ENCODE measurements at regions not wholly inside any gene's neighbourhood (a gene's known extent, or its start where the extent isn't known, plus 50 kb on each side); places are given as distances from the start of the nearest gene placed in this dataset.

DNA sequence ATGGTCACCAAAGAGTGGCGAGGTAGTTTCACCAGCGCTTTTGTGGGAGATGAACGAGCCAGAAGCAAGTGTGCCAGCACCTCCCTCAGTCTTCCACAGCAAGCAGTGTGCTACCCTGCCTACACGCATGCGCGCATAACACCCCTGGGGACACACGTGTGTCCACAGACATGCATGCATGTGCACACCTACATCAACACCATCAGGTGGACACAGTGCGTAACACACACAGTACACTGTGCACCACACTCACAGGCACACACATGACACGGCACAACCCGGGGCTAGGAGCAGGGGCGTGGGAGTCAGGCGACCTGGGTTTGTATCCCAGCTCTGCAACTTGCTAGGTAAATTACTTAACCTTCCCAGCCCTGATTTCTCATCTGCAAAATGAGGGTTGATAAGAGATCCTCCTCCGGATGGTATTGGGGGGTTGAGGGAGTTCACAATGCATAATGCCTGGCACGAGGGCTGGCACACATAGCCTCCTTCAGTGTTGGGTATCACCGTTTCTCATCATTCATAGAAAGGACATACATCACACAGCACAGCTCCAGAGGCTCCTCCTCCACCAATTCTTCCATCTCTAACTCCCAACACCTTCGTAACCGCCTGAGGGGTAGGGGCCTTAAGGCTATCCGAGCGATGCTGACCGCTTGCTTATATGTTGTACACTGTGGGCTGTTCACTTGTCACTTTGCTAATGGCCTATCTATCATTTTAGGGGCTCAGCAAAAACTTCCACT, 174.9 kb downstream of the SMAD6 start:
- Histone ChIP-seq H3K4me1 (ENCODE audit: control insufficient read depth, insufficient read depth, low read length, poor library complexity, severe bottlenecking) (no peaks in the 10 kb centered on the region), H3K27ac (ENCODE audit: insufficient read depth, low read length, poor library complexity, severe bottlenecking) (no peak overlapping the region), H3K4me3 (ENCODE audit: insufficient read depth, low read depth, low read length, poor library complexity, severe bottlenecking) (no peak overlapping the region), H3K36me3 (ENCODE audit: control insufficient read depth, insufficient read depth, low read length) (no peaks in the 10 kb centered on the region), H3K9me3 (ENCODE audit: control insufficient read depth, low read length) (no peaks in the 10 kb centered on the region), H3K27me3 (replicated peaks; ENCODE audit: control insufficient read depth, insufficient read depth, low read length, poor library complexity, severe bottlenecking) (no peaks in the 10 kb centered on the region)
- no peak for DNase-seq

DNA sequence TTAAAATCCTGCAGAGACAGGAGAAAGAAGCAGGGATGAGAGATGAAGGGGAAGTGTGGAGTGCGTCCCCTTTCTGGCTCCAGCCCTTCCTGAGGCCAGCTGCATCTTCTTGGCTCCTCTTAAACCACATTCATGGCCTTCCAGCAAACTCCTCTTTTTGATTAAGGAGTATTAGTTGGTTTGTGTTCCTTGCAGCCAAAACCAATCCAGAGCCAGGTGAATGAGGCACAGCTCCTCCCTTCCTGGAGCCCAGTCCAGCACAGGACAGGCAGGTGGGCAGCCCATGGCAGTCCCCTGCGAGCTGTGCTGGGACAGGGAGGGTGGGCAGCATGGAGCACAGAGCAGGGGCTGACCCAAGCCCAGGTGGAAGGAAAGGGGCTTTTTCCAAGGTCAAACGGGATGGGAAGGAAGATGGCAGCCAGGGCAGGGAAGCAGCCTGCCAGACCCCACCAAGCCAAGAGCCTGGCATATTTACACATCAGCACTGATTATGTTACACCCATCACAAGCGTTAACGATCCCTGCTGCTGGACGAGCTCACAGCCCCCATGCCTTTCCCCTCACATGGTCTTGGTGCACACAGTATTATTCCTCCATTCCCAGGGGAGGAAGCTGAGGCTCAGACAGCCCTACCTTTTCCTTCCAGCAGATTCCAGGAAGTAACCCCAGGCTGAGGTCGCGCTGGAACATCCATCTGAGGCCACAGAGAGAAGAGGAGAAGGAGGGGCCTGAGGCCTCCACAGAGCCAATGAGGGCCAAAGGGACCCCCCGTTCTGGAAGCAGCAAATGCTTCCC, 175.6 kb downstream of the SMAD6 start:
- H3K36me3 ChIP-seq (ENCODE audit: control insufficient read depth, insufficient read depth, low read length) = no peaks in the 10 kb centered on the region
- no peak for DNase-seq
- H3K27ac ChIP-seq (ENCODE audit: insufficient read depth, low read length, poor library complexity, severe bottlenecking) = no peak overlapping the region
- H3K27me3 ChIP-seq (replicated peaks; ENCODE audit: control insufficient read depth, insufficient read depth, low read length, poor library complexity, severe bottlenecking) = no peaks in the 10 kb centered on the region
- H3K4me3 ChIP-seq (ENCODE audit: insufficient read depth, low read depth, low read length, poor library complexity, severe bottlenecking) = no peak overlapping the region
- no peaks in the 10 kb centered on the region for H3K9me3 ChIP-seq (ENCODE audit: control insufficient read depth, low read length)
- H3K4me1 ChIP-seq (ENCODE audit: control insufficient read depth, insufficient read depth, low read length, poor library complexity, severe bottlenecking) = no peaks in the 10 kb centered on the region

DNA sequence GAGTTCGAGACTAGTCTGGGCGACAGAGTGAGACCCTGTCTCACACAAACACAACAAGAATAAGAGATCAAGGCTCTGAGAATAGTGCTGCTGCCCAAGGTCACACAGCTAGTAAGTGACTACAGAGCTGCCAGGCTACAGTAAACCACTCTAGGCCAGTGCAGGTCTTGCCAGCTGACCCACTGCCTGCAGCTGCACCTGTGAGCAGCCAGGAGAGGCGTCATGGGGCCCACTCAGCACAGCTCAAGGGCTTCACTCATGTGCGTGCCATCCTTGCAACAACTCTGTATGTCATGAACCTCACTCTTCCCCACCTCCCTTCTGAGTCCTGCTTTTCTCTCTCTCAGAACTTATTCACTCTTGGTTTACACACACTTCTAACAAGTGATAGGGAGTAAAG, 176.7 kb downstream of the SMAD6 start:
- no peak overlapping the region for H3K27ac ChIP-seq (ENCODE audit: insufficient read depth, low read length, poor library complexity, severe bottlenecking)
- no peaks in the 10 kb centered on the region for H3K4me1 ChIP-seq (ENCODE audit: control insufficient read depth, insufficient read depth, low read length, poor library complexity, severe bottlenecking)
- H3K9me3 ChIP-seq (ENCODE audit: control insufficient read depth, low read length) = no peaks in the 10 kb centered on the region
- H3K4me3 ChIP-seq (ENCODE audit: insufficient read depth, low read depth, low read length, poor library complexity, severe bottlenecking) = no peak overlapping the region
- no peaks in the 10 kb centered on the region for H3K27me3 ChIP-seq (replicated peaks; ENCODE audit: control insufficient read depth, insufficient read depth, low read length, poor library complexity, severe bottlenecking)
- no peak for DNase-seq
- H3K36me3 ChIP-seq (ENCODE audit: control insufficient read depth, insufficient read depth, low read length) = no peaks in the 10 kb centered on the region

DNA sequence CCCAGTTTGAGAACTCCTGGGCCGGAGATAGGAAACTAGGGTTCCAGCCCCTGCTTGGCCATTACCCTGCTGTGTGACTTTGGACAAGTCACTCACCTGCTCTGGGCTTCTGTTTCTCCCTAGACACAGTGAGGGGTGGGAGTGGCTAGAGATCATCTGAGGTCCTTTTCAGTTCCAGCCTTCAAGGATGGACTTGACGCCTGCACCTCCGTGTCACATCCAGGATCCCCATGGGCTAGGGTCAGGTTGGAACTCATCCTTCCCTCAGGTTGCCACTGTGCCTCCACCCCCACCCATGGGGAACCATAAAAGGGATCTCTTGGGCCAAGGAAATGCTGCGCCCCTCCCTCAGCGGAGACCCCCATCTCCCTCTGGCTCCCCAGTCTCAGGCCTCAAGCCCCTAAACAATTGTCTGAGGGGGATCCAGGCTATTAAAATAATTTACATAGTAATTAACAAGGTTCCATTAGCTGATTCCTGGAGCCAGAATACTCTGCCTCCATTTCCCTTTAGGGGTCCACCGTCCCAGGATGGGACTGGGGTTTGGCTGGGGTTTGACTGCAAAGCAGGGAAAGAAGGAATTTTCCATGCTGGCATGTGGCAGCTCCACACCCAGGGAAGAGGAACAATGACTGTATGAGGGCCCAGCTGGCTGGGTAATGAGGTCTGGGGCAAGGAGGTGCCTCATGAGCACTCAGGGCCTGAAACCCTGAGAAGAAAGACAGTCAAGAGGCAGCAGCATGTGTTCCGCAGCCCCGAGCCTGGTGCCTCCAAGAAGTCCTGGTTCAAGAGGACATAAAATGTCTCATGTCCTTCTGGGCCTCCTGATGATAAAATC, 177.7 kb downstream of the SMAD6 start:
- H3K4me1 ChIP-seq (ENCODE audit: control insufficient read depth, insufficient read depth, low read length, poor library complexity, severe bottlenecking) = no peaks in the 10 kb centered on the region
- H3K36me3 ChIP-seq (ENCODE audit: control insufficient read depth, insufficient read depth, low read length) = no peaks in the 10 kb centered on the region
- H3K9me3 ChIP-seq (ENCODE audit: control insufficient read depth, low read length) = no peaks in the 10 kb centered on the region
- no peak overlapping the region for H3K4me3 ChIP-seq (ENCODE audit: insufficient read depth, low read depth, low read length, poor library complexity, severe bottlenecking)
- DNase-seq = no peak
- no peak overlapping the region for H3K27ac ChIP-seq (ENCODE audit: insufficient read depth, low read length, poor library complexity, severe bottlenecking)
- no peaks in the 10 kb centered on the region for H3K27me3 ChIP-seq (replicated peaks; ENCODE audit: control insufficient read depth, insufficient read depth, low read length, poor library complexity, severe bottlenecking)

DNA sequence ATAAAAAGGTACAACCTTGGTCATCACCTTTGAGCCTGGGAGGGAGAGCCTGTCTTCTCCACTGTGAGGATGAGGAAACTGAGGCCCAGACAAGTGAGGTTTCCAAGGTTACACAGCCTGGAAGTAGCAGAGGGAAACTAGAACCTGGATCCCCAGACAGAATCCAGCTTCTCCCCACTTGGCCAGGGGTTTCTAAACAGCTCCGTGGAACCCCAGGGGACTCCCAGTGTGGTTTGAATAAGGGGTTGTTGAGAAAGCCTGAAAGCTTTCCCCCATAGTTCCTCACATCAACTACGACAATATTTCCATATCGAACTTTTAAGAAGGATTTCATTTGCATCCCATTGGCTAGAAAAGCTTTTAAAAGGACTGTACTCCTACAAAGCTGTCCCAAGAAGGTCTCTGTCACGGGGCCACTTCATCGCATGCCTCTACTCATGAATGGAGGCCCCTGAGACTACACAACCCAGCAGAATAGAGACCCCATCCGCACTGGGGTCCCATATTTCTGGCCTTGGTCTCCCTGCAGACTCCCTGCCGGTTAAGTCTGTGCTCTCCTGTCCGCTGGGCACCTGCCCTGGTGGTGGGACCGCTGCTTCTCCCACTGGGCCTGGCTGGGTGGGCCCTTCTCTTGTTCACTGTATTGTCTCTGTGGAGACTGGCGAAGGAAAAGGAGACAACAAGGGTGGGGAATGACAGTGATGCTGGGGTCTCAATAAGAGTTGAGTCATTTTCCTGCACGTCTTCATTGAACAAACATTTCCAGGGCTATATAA, 178.5 kb downstream of the SMAD6 start:
- Histone ChIP-seq H3K4me3 (ENCODE audit: insufficient read depth, low read depth, low read length, poor library complexity, severe bottlenecking) (no peak overlapping the region), H3K4me1 (ENCODE audit: control insufficient read depth, insufficient read depth, low read length, poor library complexity, severe bottlenecking) (no peaks in the 10 kb centered on the region), H3K27ac (ENCODE audit: insufficient read depth, low read length, poor library complexity, severe bottlenecking) (no peak overlapping the region), H3K9me3 (ENCODE audit: control insufficient read depth, low read length) (no peaks in the 10 kb centered on the region), H3K36me3 (ENCODE audit: control insufficient read depth, insufficient read depth, low read length) (no peaks in the 10 kb centered on the region), H3K27me3 (replicated peaks; ENCODE audit: control insufficient read depth, insufficient read depth, low read length, poor library complexity, severe bottlenecking) (no peaks in the 10 kb centered on the region)
- no peak for DNase-seq

DNA sequence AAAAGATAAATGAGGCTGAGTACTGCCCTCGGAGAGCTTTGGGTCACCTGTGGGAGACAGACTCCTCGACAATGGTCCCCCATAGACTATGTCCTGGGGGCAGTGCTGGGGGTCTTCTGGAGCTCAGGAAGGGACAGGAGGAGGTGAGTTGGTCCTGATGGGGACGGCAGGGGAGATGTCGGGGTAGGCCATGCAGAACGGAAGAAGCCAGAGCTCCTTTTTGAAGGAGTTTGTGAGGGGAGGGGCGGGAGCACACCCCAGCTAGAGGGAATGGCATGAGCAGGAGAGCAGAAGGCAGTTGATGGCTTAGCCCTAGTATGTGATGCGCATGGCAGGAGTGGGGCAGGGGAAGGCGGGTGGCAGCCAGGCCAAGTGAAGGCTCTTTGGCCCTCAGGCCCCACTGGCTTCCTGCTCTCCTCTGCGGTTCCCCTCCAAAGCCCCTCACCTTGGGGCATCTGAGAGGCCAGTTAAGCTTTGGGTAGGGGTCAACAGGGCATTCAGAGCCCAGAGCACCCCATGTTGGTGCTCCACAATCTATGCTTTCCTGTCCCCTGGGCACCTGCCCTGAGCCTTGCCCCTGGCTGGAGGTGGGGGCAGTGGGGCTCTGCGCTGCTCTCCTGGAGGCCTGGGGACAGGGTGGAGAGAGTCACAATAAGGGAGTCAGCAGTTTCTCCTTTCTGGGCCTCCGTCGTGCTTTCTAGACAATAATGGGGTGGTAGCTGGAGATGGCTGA, 179.3 kb downstream of the SMAD6 start:
- DNase-seq = no peak
- H3K9me3 ChIP-seq (ENCODE audit: control insufficient read depth, low read length) = no peaks in the 10 kb centered on the region
- H3K36me3 ChIP-seq (ENCODE audit: control insufficient read depth, insufficient read depth, low read length) = no peaks in the 10 kb centered on the region
- no peak overlapping the region for H3K4me3 ChIP-seq (ENCODE audit: insufficient read depth, low read depth, low read length, poor library complexity, severe bottlenecking)
- H3K27ac ChIP-seq (ENCODE audit: insufficient read depth, low read length, poor library complexity, severe bottlenecking) = no peak overlapping the region
- no peaks in the 10 kb centered on the region for H3K27me3 ChIP-seq (replicated peaks; ENCODE audit: control insufficient read depth, insufficient read depth, low read length, poor library complexity, severe bottlenecking)
- H3K4me1 ChIP-seq (ENCODE audit: control insufficient read depth, insufficient read depth, low read length, poor library complexity, severe bottlenecking) = no peaks in the 10 kb centered on the region

DNA sequence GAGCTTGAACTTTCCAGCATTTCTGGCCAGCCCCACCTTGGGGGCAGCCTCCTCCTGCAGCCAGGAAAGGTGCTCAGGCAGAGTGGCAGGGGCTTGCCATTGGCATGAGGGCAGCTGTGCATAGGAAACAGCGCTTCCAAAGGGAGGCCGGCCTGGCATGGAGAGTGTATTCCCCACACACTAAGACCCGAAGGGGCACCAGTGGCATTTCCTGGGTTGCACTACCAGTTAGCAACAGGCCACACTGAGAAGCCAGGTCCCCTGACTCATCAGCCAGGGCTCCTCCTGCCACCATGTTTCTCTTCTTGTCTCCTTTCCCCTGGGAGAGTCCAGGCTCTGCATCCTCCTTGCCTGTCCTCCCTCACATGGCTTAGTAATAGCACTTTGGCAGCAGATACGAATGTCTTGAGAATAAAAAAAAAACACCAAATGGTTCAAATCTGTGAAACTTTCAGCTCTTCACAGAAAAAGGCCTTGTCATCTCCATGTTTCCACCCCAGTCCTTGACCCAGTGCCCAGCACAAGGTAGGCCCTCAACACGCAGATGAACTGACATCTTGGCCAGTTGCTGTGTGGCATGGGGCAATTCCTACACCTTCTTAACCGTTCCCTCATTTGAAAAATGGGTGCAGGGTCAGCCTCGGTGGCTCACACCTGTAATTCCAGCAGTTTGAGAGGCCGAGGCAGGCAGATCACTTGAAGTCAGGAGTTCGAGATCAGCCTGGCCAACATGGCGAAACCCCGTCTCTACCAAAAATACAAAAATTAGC, 180.4 kb downstream of the SMAD6 start:
- no peaks in the 10 kb centered on the region for H3K4me1 ChIP-seq (ENCODE audit: control insufficient read depth, insufficient read depth, low read length, poor library complexity, severe bottlenecking)
- no peak for DNase-seq
- no peaks in the 10 kb centered on the region for H3K9me3 ChIP-seq (ENCODE audit: control insufficient read depth, low read length)
- H3K36me3 ChIP-seq (ENCODE audit: control insufficient read depth, insufficient read depth, low read length) = no peaks in the 10 kb centered on the region
- H3K4me3 ChIP-seq (ENCODE audit: insufficient read depth, low read depth, low read length, poor library complexity, severe bottlenecking) = no peak overlapping the region
- H3K27me3 ChIP-seq (replicated peaks; ENCODE audit: control insufficient read depth, insufficient read depth, low read length, poor library complexity, severe bottlenecking) = no peaks in the 10 kb centered on the region
- no peak overlapping the region for H3K27ac ChIP-seq (ENCODE audit: insufficient read depth, low read length, poor library complexity, severe bottlenecking)

DNA sequence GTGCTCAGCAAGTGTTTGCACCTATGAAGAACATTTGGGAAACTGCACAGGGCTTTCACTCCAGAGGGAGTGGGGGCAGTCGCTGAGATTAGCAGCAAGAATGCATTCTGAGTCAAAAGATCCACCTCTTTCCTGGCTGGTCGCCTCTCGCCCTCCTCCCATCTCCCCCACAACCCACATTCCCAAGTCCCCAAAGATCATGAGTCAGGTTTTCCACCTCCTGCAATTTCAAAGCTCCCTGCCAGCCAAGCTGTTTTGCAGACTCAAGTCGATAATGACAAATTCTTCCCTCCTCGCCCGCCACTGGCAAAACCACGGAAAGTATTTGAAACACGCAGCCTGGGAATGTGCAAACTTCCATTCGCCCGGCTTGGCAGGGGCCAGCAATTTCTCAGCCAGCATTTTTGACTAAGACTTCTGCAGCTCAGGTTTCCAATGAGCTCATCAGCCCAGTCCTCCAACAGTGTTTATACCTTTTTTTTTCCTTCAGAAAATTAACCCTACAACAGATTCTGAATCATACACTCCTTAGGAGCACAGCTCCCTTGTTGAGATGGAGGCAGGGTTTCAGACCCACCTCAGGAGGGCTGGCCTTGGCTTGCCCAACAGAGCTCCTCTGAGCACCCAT, 181.4 kb downstream of the SMAD6 start:
- Histone ChIP-seq H3K27ac (ENCODE audit: insufficient read depth, low read length, poor library complexity, severe bottlenecking) (no peak overlapping the region), H3K9me3 (ENCODE audit: control insufficient read depth, low read length) (no peaks in the 10 kb centered on the region), H3K27me3 (replicated peaks; ENCODE audit: control insufficient read depth, insufficient read depth, low read length, poor library complexity, severe bottlenecking) (no peaks in the 10 kb centered on the region), H3K36me3 (ENCODE audit: control insufficient read depth, insufficient read depth, low read length) (no peaks in the 10 kb centered on the region), H3K4me3 (ENCODE audit: insufficient read depth, low read depth, low read length, poor library complexity, severe bottlenecking) (no peak overlapping the region), H3K4me1 (ENCODE audit: control insufficient read depth, insufficient read depth, low read length, poor library complexity, severe bottlenecking) (no peaks in the 10 kb centered on the region)
- no peak for DNase-seq
